ENCODE measurements at regions not wholly inside any gene's neighbourhood (a gene's known extent, or its start where the extent isn't known, plus 50 kb on each side); places are given as distances from the start of the nearest gene placed in this dataset.

DNA sequence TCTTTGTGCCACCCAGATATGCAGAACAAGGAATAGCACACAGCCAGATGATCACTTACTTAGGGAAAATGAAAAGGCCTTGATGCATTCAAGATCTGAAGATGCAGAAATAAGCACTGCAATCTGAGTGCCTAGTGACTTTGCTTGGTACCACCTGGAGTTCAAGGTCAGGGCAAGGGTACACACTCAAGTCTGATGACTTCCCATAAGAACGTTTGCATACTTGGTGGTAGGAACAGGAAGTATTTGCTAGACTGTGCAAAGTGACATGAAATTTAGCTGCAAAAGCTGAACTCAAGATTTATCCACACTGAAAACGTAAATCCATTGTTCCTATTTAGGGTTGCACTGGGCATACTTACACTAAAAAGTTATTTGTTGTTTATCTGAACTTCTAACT, 177.1 kb downstream of the PIK3R1 start:
- TF ChIP-seq, protein P1, sequence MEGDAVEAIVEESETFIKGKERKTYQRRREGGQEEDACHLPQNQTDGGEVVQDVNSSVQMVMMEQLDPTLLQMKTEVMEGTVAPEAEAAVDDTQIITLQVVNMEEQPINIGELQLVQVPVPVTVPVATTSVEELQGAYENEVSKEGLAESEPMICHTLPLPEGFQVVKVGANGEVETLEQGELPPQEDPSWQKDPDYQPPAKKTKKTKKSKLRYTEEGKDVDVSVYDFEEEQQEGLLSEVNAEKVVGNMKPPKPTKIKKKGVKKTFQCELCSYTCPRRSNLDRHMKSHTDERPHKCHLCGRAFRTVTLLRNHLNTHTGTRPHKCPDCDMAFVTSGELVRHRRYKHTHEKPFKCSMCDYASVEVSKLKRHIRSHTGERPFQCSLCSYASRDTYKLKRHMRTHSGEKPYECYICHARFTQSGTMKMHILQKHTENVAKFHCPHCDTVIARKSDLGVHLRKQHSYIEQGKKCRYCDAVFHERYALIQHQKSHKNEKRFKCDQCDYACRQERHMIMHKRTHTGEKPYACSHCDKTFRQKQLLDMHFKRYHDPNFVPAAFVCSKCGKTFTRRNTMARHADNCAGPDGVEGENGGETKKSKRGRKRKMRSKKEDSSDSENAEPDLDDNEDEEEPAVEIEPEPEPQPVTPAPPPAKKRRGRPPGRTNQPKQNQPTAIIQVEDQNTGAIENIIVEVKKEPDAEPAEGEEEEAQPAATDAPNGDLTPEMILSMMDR (IDR thresholded peaks at IDR 0.05): no peak
- TF ChIP-seq EZH2 (IDR thresholded peaks at IDR 0.05; ENCODE audit: borderline replicate concordance, insufficient read depth, low read depth, low read length, poor library complexity, severe bottlenecking): no peak
- H3K4me2 ChIP-seq (replicated peaks; ENCODE audit: low read depth, low read length, poor library complexity, severe bottlenecking): no peak overlapping the region
- peaks cover 0 to 3% (median 2%) of the 10 kb centered on the region in 3 donors for H3K9me3 ChIP-seq (ENCODE audit: control extremely low read depth in 1 of 3, control insufficient read depth in 2 of 3, insufficient read depth in 1 of 3, low read length in 2 of 3)
- Mint-ChIP-seq H3K4me1 (peaks cover 7% of the 10 kb centered on the region), H3K27me3 (peaks cover 7% of the 10 kb centered on the region), H3K9me3 (ENCODE audit: insufficient read depth) (no peaks in the 10 kb centered on the region), H3K4me3 (no peak overlapping the region), H3K27ac (no peak overlapping the region)
- no peaks in the 10 kb centered on the region for H3K36me3 ChIP-seq (replicated peaks in 1 of 2; ENCODE audit: control extremely low read depth in 1 of 2, control insufficient read depth in 1 of 2, extremely low read depth in 1 of 2, insufficient read depth in 2 of 2, low read length in 1 of 2)
- no peak for DNase-seq
- H3K4me3 ChIP-seq (ENCODE audit: control extremely low read depth in 1 of 5, extremely low read depth in 1 of 5, insufficient read depth in 1 of 5, low read depth in 2 of 5, low read length in 4 of 5): no peak overlapping the region
- no peaks in the 10 kb centered on the region for H3K27me3 ChIP-seq (replicated peaks in 1 of 4; ENCODE audit: control extremely low read depth in 1 of 4, control insufficient read depth in 3 of 4, insufficient read depth in 4 of 4, low read length in 3 of 4)
- H4K20me1 ChIP-seq (ENCODE audit: control insufficient read depth, insufficient read depth, low read length, poor library complexity, severe bottlenecking): no peaks in the 10 kb centered on the region
- ChIA-PET CTCF (no interaction called here), POLR2A (no interaction called here)
- peaks cover 6 to 9% of the 10 kb centered on the region in 2 donors for H3K4me1 ChIP-seq (ENCODE audit: control insufficient read depth in 2 of 2, insufficient read depth in 2 of 2, low read length in 2 of 2)
- no CpG with 5 or more reads among the region's 2 CpGs for WGBS (ENCODE audit: insufficient coverage)
- H3K27ac ChIP-seq (ENCODE audit: low read length in 2 of 2): no peak overlapping the region
- H3K79me2 ChIP-seq (ENCODE audit: control insufficient read depth, insufficient read depth, low read length): no peaks in the 10 kb centered on the region
- H2AFZ ChIP-seq (ENCODE audit: insufficient read depth, low read depth, low read length, poor library complexity, severe bottlenecking): no peak overlapping the region
- H3K9ac ChIP-seq (ENCODE audit: low read length): no peak overlapping the region
- ATAC-seq (ENCODE audit: low read depth): no peak
- intact Hi-C loops (cut with micrococcal nuclease): no loop called here

DNA sequence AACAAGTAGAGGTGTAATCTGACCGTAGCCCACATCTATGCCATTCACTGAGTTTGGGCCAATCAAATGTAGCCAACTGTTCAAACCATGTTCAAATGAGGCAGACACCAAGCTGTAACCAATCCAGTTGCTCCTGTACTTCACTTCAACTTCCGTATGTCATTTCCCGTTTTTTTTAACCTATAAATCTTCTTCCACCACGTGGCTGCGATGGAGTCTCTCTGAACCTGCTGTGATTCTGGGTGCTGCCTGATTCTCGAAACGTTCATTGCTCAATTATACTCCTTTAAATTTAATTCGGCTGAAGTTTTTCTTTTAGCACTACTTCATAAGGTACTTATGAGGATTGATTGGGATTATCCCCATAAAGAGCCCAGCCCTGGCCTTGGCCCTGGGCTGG, 179.7 kb downstream of the PIK3R1 start:
- no peak for DNase-seq
- WGBS (ENCODE audit: insufficient coverage): 92% methylated on average over 5 of the region's 8 CpGs
- ChIA-PET CTCF (no interaction called here), POLR2A (no interaction called here)
- no peak for TF ChIP-seq EZH2 (IDR thresholded peaks at IDR 0.05; ENCODE audit: borderline replicate concordance, insufficient read depth, low read depth, low read length, poor library complexity, severe bottlenecking)
- TF ChIP-seq, protein P1 (IDR thresholded peaks at IDR 0.05): no peak
- H3K27ac Mint-ChIP-seq: no peak overlapping the region
- peaks cover 1 to 3% (median 2%) of the 10 kb centered on the region in 3 donors for H3K9me3 ChIP-seq (ENCODE audit: control extremely low read depth in 1 of 3, control insufficient read depth in 2 of 3, insufficient read depth in 1 of 3, low read length in 2 of 3)
- no peaks in the 10 kb centered on the region for H3K9me3 Mint-ChIP-seq (ENCODE audit: insufficient read depth)
- H3K27me3 ChIP-seq (replicated peaks in 1 of 4; ENCODE audit: control extremely low read depth in 1 of 4, control insufficient read depth in 3 of 4, insufficient read depth in 4 of 4, low read length in 3 of 4): no peaks in the 10 kb centered on the region
- H3K36me3 ChIP-seq (replicated peaks in 1 of 2; ENCODE audit: control extremely low read depth in 1 of 2, control insufficient read depth in 1 of 2, extremely low read depth in 1 of 2, insufficient read depth in 2 of 2, low read length in 1 of 2): no peaks in the 10 kb centered on the region
- no peak for ATAC-seq (ENCODE audit: low read depth)
- H4K20me1 ChIP-seq (ENCODE audit: control insufficient read depth, insufficient read depth, low read length, poor library complexity, severe bottlenecking): no peaks in the 10 kb centered on the region
- H3K4me1 ChIP-seq (ENCODE audit: control insufficient read depth in 2 of 2, insufficient read depth in 2 of 2, low read length in 2 of 2): peaks cover 6 to 9% of the 10 kb centered on the region in 2 donors
- H3K27me3 Mint-ChIP-seq: no peaks in the 10 kb centered on the region
- no peak overlapping the region for H3K27ac ChIP-seq (ENCODE audit: low read length in 2 of 2)
- no peak overlapping the region for H3K4me3 Mint-ChIP-seq
- peaks cover 7% of the 10 kb centered on the region for H3K4me1 Mint-ChIP-seq
- H3K9ac ChIP-seq (ENCODE audit: low read length): no peak overlapping the region
- intact Hi-C loops (cut with micrococcal nuclease): no loop called here
- H3K4me2 ChIP-seq (replicated peaks; ENCODE audit: low read depth, low read length, poor library complexity, severe bottlenecking): no peak overlapping the region
- H2AFZ ChIP-seq (ENCODE audit: insufficient read depth, low read depth, low read length, poor library complexity, severe bottlenecking): no peak overlapping the region
- no peaks in the 10 kb centered on the region for H3K79me2 ChIP-seq (ENCODE audit: control insufficient read depth, insufficient read depth, low read length)
- H3K4me3 ChIP-seq (ENCODE audit: control extremely low read depth in 1 of 5, extremely low read depth in 1 of 5, insufficient read depth in 1 of 5, low read depth in 2 of 5, low read length in 4 of 5): no peak overlapping the region
